C4-2B (cell line): ENCODE measurements at regions not wholly inside any gene's neighbourhood (a gene's known extent, or its start where the extent isn't known, plus 50 kb on each side); places are given as distances from the start of the nearest gene placed in this dataset.

Experiments
- H3K27ac ChIP-seq: fragments of 450-650 bp; 2 replicates; pipeline ENCODE4 v1.5.1; 2017
- ZFX ChIP-seq: fragments of 450-650 bp; IDR thresholded peaks from 2 replicates; pipeline ENCODE4 v1.6.1; 2017
- TF ChIP-seq, protein P1 (sequence below): fragments of 450-650 bp; conservative IDR thresholded peaks from 2 replicates; pipeline ENCODE4 v1.5.1; 2017; ENCODE audit warnings: mild to moderate bottlenecking

DNA sequence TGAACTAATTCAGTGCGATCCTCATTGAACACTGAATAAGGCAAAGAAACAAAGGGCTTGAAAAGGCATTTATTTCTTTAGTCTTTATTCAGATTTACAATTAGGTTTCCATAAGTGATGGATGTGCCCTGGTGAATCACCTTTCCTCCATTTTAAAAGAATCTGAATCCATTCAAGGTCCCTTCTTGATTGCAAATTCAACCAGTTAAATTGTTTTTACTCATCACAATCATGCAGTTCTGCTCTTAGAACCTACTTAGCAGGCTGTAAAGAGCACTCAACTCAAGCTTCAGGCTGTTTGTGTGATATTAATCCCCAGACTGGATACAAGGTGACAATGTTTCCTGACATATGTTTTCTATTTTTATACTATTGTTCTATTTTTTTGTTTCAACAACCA is 321.0 kb downstream of the TBC1D4 start:
- H3K27ac ChIP-seq, result no peak overlapping the region
- no peak for TF ChIP-seq ZFX
- TF ChIP-seq, protein P1, sequence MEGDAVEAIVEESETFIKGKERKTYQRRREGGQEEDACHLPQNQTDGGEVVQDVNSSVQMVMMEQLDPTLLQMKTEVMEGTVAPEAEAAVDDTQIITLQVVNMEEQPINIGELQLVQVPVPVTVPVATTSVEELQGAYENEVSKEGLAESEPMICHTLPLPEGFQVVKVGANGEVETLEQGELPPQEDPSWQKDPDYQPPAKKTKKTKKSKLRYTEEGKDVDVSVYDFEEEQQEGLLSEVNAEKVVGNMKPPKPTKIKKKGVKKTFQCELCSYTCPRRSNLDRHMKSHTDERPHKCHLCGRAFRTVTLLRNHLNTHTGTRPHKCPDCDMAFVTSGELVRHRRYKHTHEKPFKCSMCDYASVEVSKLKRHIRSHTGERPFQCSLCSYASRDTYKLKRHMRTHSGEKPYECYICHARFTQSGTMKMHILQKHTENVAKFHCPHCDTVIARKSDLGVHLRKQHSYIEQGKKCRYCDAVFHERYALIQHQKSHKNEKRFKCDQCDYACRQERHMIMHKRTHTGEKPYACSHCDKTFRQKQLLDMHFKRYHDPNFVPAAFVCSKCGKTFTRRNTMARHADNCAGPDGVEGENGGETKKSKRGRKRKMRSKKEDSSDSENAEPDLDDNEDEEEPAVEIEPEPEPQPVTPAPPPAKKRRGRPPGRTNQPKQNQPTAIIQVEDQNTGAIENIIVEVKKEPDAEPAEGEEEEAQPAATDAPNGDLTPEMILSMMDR, result no peak

DNA sequence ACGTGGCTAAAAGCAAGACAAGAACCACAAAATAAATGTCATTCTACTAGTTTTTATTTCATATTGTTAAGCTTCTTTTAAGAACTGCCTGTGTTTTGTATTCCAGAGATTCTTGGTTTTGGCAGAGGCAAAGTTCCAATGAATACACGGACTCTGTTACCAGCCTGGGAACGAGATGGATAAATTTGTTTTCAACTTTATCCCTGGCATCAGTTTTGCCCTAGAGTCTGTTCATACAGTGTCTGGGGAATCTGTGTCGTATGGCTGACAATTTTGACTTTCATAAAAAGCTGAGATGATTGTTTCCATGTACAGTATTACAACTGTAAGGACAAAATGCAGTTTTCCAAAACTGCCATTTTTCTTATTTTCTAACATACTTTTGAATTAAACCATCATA is 327.6 kb downstream of the TBC1D4 start:
- H3K27ac ChIP-seq, result no peak overlapping the region
- TF ChIP-seq, protein P1, result no peak
- TF ChIP-seq ZFX, result no peak

DNA sequence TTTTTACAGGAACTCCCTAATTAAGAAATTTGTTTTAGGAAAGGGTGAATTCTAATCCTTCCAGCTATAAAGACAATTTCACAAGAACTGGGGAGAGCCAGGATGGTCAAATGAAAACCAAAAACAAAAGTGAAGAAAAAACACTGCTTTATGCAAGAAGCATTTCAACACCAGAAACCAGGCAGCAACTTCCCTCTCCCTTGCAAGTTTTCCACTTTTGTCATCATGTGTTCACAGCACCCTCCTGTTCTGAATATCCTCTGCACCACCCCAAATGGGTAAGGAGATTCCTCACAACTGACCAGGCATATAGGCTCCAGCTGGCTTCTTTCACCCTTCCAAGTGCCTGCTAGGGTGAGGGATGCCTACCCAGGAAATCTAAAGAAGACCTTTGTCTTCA is 328.1 kb downstream of the TBC1D4 start:
- TF ChIP-seq, protein P1, result no peak
- TF ChIP-seq ZFX, result no peak
- H3K27ac ChIP-seq, result no peak overlapping the region

DNA sequence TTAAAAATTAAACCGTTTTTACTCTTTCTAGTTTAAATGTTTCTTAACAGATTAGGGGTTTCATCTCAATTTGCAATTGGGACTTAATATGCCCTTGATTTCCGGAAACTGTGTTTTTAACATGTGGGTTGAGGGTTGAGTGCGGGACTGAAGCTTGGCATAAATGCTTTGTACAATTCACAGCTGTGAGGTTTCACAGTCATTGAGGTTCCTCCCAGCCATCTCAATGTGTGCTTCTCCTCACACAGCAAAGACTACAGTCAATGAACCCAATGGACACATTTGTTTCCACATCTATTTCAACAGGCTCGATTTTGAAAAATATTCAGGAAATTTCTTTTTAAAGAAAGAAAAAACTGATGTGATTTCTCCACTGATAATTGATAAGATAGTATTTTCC is 328.6 kb downstream of the TBC1D4 start:
- no peak for TF ChIP-seq ZFX
- TF ChIP-seq, protein P1, result no peak
- no peak overlapping the region for H3K27ac ChIP-seq

DNA sequence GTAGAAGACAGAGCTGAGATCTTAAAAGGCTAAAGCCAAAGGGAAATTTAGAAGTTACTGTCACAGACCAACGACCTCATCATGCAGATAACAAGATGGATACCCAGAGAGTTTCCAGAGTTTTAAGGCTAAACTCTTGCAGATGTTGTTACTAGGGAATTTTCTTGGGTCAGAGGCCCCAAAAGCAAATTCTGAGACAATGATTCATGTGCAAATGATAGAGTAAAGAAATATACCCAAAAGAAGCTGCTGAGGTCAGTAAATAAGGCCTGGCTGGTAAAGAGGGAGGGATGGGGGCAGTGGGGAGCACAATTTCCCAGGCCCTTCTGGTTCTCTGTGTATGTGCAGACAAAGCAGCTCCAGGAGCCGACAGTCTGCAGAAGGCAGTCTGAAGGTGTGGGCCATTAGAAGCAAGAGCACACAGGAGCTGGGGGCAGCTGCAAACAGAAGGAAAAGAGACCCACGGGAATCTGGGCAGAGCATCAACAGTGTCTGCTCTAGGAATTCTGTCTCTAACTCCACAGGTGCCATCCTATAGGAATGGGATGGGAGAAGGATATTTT is 330.8 kb downstream of the TBC1D4 start:
- no peak for TF ChIP-seq ZFX
- TF ChIP-seq, protein P1, result no peak
- no peak overlapping the region for H3K27ac ChIP-seq

DNA sequence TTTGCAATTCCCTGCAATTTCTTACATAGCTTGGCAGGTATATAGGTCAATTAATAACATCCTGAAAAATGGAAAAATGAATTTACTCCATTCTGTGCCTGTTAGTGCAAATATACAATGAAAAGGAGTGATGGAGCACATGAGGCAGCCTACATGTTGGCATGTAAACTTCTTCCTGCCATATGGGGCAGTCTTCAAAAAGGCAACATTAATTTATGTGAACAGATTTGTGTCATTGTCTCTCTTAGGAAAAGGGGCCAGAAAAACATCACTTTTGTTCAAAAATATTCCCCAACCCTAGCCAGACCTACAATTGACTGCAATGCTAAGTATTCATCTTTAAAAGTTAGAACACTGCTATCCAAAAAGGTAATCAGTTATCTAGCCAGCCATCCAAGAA is 332.2 kb downstream of the TBC1D4 start:
- TF ChIP-seq, protein P1, result no peak
- no peak for TF ChIP-seq ZFX
- no peak overlapping the region for H3K27ac ChIP-seq

DNA sequence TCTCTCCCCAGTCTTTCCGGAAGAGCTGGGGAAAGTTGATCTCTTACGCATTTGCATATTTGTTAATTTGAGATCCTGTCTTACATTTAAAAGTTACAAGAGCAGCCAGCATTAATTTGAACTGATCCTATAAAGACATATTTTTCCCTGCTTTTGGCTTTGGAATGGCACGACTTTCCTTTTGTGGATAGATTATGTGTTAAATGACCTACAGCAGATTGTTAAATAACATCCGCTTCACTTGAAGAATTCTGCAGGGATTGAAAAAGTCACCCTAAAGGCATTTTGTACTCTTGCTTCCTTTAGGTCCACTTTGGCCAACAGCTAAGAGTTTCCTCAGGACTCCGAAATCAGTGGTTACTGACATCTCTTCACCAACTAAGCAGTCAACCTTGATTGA is 334.0 kb downstream of the TBC1D4 start:
- no peak overlapping the region for H3K27ac ChIP-seq
- TF ChIP-seq, protein P1, result no peak
- no peak for TF ChIP-seq ZFX
